ENCODE measurements at regions not wholly inside any gene's neighbourhood (a gene's known extent, or its start where the extent isn't known, plus 50 kb on each side); places are given as distances from the start of the nearest gene placed in this dataset.

DNA sequence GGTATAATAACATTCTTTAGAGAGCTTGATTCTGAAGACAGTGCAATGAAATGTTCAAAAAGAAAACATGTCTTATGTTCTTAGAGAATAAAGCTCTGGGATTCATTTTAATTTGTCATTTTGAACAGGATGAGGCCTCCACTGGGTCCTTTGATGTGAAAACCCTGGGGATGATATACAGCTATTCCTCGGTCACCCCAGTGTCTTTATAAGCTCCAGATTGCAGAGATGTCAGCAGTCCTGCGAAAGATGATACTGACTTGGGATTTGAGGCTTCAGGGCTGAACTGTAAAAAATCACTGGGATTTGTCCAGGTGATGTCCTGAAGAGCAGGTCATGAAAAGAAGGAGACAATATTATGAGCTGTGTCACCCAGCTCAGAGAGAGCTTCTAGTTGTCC, 529.7 kb upstream of the ZNF608 start:
- no peak for TF ChIP-seq CTCF (IDR thresholded peaks at IDR 0.05)
- TF ChIP-seq POLR2A (IDR thresholded peaks at IDR 0.05) = no peak
